ENCODE measurements at regions not wholly inside any gene's neighbourhood (a gene's known extent, or its start where the extent isn't known, plus 50 kb on each side); places are given as distances from the start of the nearest gene placed in this dataset.

DNA sequence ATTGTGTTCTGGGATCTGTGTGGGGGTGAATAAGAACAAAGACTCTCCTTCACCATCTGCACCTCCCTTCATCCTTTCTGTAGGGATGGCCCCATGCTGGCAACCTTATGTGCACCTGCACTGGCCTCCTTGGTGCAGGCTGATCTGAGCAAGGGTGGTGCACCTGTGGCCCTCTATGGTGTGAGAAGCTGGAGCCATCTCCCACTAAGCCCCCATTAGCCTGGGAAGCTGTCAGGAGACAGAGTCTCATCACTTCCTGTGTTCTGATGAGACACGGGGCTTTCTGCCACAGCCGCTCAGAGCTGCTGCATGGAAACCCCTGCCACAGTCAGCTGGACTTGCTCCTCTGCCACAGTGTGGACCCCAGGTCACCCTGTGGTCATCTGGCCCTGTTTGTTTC, 565.3 kb upstream of the SALL3 start:
- TF ChIP-seq, protein P1, sequence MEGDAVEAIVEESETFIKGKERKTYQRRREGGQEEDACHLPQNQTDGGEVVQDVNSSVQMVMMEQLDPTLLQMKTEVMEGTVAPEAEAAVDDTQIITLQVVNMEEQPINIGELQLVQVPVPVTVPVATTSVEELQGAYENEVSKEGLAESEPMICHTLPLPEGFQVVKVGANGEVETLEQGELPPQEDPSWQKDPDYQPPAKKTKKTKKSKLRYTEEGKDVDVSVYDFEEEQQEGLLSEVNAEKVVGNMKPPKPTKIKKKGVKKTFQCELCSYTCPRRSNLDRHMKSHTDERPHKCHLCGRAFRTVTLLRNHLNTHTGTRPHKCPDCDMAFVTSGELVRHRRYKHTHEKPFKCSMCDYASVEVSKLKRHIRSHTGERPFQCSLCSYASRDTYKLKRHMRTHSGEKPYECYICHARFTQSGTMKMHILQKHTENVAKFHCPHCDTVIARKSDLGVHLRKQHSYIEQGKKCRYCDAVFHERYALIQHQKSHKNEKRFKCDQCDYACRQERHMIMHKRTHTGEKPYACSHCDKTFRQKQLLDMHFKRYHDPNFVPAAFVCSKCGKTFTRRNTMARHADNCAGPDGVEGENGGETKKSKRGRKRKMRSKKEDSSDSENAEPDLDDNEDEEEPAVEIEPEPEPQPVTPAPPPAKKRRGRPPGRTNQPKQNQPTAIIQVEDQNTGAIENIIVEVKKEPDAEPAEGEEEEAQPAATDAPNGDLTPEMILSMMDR (IDR thresholded peaks at IDR 0.05; ENCODE audit: low read depth, low read length), result no peak
- TF ChIP-seq MYC (IDR thresholded peaks at IDR 0.05; ENCODE audit: low read depth, low read length) (no peak), POLR2A (IDR thresholded peaks at IDR 0.05; ENCODE audit: extremely low read depth, insufficient read length) (no peak)
- TF ChIP-seq, protein P2, sequence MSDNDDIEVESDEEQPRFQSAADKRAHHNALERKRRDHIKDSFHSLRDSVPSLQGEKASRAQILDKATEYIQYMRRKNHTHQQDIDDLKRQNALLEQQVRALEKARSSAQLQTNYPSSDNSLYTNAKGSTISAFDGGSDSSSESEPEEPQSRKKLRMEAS (IDR thresholded peaks at IDR 0.05; ENCODE audit: low read depth, low read length), result no peak
- no peak overlapping the region for H3K4me3 ChIP-seq (ENCODE audit: low read depth, low read length)
- DNase-seq (ENCODE audit: low read depth), result no peak

- no peak for TF ChIP-seq POLR2A (IDR thresholded peaks at IDR 0.05; ENCODE audit: extremely low read depth, insufficient read length)
- TF ChIP-seq, protein P2 (IDR thresholded peaks at IDR 0.05; ENCODE audit: low read depth, low read length), result no peak
- no peak for TF ChIP-seq MYC (IDR thresholded peaks at IDR 0.05; ENCODE audit: low read depth, low read length)
- TF ChIP-seq, protein P1 (IDR thresholded peaks at IDR 0.05; ENCODE audit: low read depth, low read length), result no peak
- no peak overlapping the region for H3K4me3 ChIP-seq (ENCODE audit: low read depth, low read length)
- DNase-seq (ENCODE audit: low read depth), result no peak
Observed at GRCh38 chr18:78416853-78417252, 562.8 kb upstream of the SALL3 start.

DNA sequence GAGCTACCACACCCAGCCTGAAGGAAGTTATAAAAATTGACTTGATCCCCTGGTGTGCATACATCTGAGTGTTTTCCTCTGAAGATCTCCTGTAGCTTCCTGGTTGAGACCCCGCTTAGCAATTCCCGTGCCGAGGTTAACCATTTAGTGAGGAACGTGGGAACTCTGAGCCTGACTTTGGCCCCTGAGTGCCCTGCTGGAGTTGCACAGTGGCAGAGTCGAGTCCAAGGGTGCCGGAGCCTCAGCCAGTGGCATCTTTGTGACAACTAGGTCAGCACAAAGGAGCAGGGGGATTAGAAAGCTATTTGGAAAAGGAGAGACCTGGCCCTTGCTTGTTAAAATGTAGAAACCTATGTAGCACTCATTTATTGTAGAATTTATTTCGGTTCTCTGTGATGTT, 561.2 kb upstream of the SALL3 start:
- DNase-seq (ENCODE audit: low read depth), result no peak
- no peak overlapping the region for H3K4me3 ChIP-seq (ENCODE audit: low read depth, low read length)
- no peak for TF ChIP-seq POLR2A (IDR thresholded peaks at IDR 0.05; ENCODE audit: extremely low read depth, insufficient read length)
- TF ChIP-seq, protein P2 (IDR thresholded peaks at IDR 0.05; ENCODE audit: low read depth, low read length), result no peak
- TF ChIP-seq, protein P1 (IDR thresholded peaks at IDR 0.05; ENCODE audit: low read depth, low read length), result no peak
- no peak for TF ChIP-seq MYC (IDR thresholded peaks at IDR 0.05; ENCODE audit: low read depth, low read length)

- TF ChIP-seq, protein P2 (IDR thresholded peaks at IDR 0.05; ENCODE audit: low read depth, low read length), result no peak
- TF ChIP-seq, protein P1 (IDR thresholded peaks at IDR 0.05; ENCODE audit: low read depth, low read length), result no peak
- TF ChIP-seq MYC (IDR thresholded peaks at IDR 0.05; ENCODE audit: low read depth, low read length), result no peak
- TF ChIP-seq POLR2A (IDR thresholded peaks at IDR 0.05; ENCODE audit: extremely low read depth, insufficient read length), result no peak
- no peak for DNase-seq (ENCODE audit: low read depth)
Observed at GRCh38 chr18:78419171-78419570, 560.4 kb upstream of the SALL3 start.

DNA sequence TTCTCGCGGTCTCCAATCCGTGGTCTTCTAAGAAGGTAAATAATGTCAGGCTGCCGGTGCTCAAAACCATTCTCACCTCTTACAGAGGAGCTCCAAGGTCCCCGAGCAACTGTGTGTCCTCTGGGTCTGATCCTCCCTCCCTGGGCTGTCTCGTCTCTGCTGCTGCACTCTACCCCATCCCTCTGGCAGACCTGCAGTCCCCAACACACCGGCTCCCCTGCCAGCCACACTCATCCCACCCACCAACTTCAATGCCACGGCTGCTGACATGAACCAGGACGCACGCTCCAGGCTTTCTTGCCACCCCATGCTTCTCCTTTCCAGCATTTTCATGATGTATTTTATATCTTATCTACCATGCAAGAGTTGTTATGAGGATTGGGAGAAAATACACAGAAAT, 559.5 kb upstream of the SALL3 start:
- DNase-seq (ENCODE audit: low read depth), result no peak
- TF ChIP-seq, protein P2 (IDR thresholded peaks at IDR 0.05; ENCODE audit: low read depth, low read length), result no peak
- no peak for TF ChIP-seq MYC (IDR thresholded peaks at IDR 0.05; ENCODE audit: low read depth, low read length)
- no peak for TF ChIP-seq POLR2A (IDR thresholded peaks at IDR 0.05; ENCODE audit: extremely low read depth, insufficient read length)
- TF ChIP-seq, protein P1 (IDR thresholded peaks at IDR 0.05; ENCODE audit: low read depth, low read length), result no peak
- no peak overlapping the region for H3K4me3 ChIP-seq (ENCODE audit: low read depth, low read length)

More at GRCh38 chr18:78419171-78419570, 560.4 kb upstream of the SALL3 start:
- H3K4me3 ChIP-seq (ENCODE audit: low read depth, low read length), result no peak overlapping the region
